HUES64 (cell line): ENCODE measurements at regions not wholly inside any gene's neighbourhood (a gene's known extent, or its start where the extent isn't known, plus 50 kb on each side); places are given as distances from the start of the nearest gene placed in this dataset.
"Not testable (repeated sequence)": the region's sequence is repeated elsewhere in the genome, so short reads cannot be mapped to it uniquely, and the experiment has no call there.

Experiments
- H3K27ac ChIP-seq: 2 replicates; pipeline ENCODE4 v1.7.0; 2013; ENCODE audit warnings: low read depth, low read length, inconsistent platforms
- H3K27me3 ChIP-seq: 2 replicates; pipeline ENCODE4 v1.6.1; 2013; ENCODE audit warnings: mild to moderate bottlenecking, low read length; ENCODE audit not compliant: insufficient read depth
- H3K36me3 ChIP-seq: 2 replicates; pipeline ENCODE4 v1.6.1; 2013; ENCODE audit warnings: mild to moderate bottlenecking, low read length; ENCODE audit not compliant: insufficient read depth
- H3K4me1 ChIP-seq: 2 replicates; pipeline ENCODE4 v1.6.1; 2013; ENCODE audit warnings: mild to moderate bottlenecking, low read length, moderate library complexity; ENCODE audit not compliant: insufficient read depth
- H3K4me3 ChIP-seq: 2 replicates; pipeline ENCODE4 v1.5.1; 2013; ENCODE audit warnings: mild to moderate bottlenecking, low read length, moderate library complexity
- H3K9ac ChIP-seq: 2 replicates; pipeline ENCODE4 v1.6.1; 2013; ENCODE audit warnings: mild to moderate bottlenecking, low read depth, low read length
- H3K9me3 ChIP-seq: 2 replicates; pipeline ENCODE4 v1.6.1; 2013; ENCODE audit warnings: low read depth, low read length; ENCODE audit not compliant: insufficient read depth
- WGBS: fragments of 150-250, 120-280 bp; methylation state at CpG from one replicate; pipeline ENCODE4 v1.1.7; 2013; ENCODE audit warnings: missing lambda C conversion rate; 5-methylcytosine and 5-hydroxymethylcytosine counted together

DNA sequence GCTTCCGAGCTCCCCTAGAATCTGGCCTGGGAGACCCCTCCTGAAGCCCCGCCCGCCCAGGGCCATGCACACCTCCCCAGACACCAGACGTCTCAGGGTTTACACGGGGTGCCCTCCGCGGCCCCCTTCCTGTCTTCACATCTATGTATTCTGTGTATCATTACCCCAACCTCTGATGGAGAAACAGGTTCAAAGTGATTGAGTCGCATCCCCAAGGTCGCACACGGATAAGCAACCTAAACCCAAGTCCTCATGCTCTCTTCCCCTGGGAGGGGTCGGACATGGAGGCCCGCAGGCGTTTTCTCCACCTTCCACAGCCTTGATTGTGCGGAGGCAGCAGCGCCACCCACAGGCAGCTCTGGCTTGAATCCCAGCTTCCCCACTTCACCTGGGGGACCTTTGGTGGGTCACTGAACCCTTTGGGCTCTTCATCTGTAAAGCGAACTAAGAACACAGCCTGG, 237.3 kb downstream of the BCL11B start:
- Histone ChIP-seq H3K4me3 (no peak overlapping the region), H3K9ac (no peak overlapping the region), H3K27me3 (no peaks in the 10 kb centered on the region), H3K27ac (no peak overlapping the region), H3K36me3 (no peaks in the 10 kb centered on the region), H3K9me3 (no peaks in the 10 kb centered on the region), H3K4me1 (peaks cover 6% of the 10 kb centered on the region)
- WGBS = 90% methylated on average over 16 of the region's 16 CpGs

DNA sequence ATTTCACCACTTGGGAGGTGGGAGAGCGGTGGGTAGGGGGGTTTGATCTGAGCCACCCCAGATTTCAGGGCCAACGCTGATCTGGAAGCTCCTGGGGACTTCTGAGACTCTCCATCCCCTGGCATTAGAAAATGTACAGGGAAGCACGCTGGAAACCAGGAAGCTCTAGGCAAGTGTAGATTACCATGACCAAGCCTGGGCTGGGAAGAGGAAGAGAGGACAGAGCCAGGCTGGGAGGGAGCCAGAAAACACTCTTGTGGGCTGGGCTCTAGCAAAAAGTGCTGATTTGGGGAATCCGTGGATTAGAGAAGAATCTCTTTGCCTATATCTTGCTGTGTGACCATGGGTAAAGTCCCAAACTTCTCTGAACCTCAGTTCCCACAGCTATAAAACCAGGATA, 236.7 kb downstream of the BCL11B start:
- WGBS = 84% methylated on average over 4 of the region's 4 CpGs
- no peaks in the 10 kb centered on the region for H3K9me3 ChIP-seq
- H3K36me3 ChIP-seq = no peaks in the 10 kb centered on the region
- H3K4me3 ChIP-seq = no peak overlapping the region
- H3K27ac ChIP-seq = no peak overlapping the region
- peaks cover 6% of the 10 kb centered on the region for H3K4me1 ChIP-seq
- H3K9ac ChIP-seq = no peak overlapping the region
- no peaks in the 10 kb centered on the region for H3K27me3 ChIP-seq

DNA sequence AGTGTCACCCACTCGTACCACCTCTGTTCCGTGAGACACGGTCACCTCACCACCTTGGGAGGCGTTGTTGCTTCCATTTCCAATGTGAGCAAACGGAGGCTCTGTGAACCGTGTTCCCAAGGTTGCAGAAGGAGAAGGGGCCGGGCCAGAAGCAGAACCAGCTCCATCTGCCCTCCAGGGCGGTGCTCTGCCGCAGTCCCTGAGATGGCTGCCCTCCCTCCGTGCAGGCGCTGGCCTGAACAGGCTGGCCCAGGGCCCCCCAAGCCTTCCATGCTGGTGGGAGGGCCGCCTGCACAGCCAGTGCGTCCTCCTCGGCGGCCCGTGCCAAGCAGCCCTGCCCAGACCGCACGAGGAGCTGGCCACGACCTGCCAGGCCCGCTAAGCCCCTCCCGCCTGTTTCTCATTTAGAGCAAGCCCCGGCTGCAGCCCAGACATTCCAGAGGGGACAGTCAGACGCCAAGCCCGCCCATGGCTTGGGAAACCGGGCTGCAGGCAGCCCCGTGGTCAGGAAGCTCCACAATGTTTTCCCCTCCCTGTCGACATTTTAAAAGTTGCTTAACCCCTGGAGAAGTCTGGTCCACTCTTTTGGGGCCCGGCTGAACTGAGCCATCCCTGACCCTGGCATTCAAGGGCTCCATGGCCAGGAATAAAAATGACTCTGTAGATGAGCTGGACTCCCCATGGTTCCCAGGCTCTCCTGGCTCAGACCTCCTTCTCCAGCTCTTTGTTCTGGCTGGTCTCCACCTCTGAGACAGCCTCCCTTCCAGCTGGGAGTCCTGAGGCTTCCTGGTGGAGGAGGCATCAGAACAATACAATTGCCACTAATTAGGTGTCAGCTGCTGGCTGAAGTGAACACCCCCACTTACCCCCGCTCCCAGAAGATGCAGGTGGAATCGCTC, 236.0 kb downstream of the BCL11B start:
- peak overlapping the region; percentile 42; the same call in 1 of the 2 replicates for H3K27ac ChIP-seq
- peaks cover 6% of the 10 kb centered on the region for H3K4me1 ChIP-seq
- no peaks in the 10 kb centered on the region for H3K27me3 ChIP-seq
- H3K36me3 ChIP-seq = no peaks in the 10 kb centered on the region
- no peak overlapping the region for H3K4me3 ChIP-seq
- H3K9me3 ChIP-seq = no peaks in the 10 kb centered on the region
- peak overlapping the region; percentile 62; the same call in 1 of the 2 replicates for H3K9ac ChIP-seq
- WGBS = 52% methylated on average over 30 of the region's 30 CpGs

DNA sequence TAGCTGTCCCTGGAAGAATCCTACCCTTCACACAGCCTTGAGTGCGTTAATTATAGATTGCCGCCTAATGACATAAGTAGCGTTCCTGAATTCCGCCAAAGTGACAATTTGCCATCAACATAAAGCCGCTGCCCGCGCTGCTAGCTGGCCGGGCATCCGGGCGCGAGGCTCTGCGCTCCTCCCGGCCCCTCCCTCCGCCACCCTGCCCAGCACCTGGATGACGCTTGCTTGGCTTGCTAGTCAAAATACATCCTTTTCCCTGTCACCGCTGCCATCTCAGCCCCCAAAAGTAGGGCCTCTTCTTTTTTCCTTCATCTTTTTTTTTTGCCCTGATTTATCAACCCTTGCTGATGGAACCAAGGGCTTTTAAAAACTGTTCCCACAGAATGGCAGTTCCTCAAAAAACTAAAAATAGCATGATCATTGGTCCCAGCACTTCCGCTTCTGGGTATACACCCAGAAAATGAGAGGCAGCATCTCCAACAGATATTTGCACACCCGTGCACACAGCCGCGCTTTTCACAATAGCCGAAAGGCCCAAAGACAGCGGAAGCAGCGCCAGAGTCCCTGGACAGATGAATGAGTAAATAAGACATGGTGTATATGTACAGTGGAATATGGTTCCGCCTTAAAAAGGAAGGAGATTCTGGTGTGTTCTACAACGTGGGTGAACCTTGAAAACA, 235.2 kb downstream of the BCL11B start:
- H3K36me3 ChIP-seq = no peaks in the 10 kb centered on the region
- 89% methylated on average over 25 of the region's 25 CpGs for WGBS
- no peak overlapping the region; the same call in 1 of the 2 replicates for H3K9ac ChIP-seq
- H3K9me3 ChIP-seq = no peaks in the 10 kb centered on the region
- H3K4me1 ChIP-seq = peaks cover 6% of the 10 kb centered on the region
- H3K27me3 ChIP-seq = no peaks in the 10 kb centered on the region
- H3K4me3 ChIP-seq = no peak overlapping the region
- no peak overlapping the region for H3K27ac ChIP-seq

DNA sequence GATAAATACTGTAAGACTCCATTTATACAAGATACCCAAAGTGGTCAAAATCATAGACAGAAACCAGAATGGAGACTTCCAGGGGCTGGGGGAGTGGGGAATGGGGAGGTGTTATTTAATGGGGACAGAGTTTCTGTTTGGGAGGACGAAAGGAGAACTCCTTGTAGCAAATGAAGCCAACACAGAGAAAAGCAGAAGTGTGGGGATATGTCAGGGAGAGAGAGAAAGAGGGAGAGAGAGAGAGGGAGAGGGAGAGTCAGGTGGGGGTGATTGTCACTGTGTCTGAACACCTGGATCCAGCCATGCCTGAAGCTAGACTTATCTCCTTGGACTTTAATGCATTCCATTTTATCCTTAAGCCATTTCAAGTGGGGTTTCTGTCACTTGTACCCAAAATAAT, 234.7 kb downstream of the BCL11B start:
- not testable (repeated sequence) for H3K9ac ChIP-seq, H3K4me3 ChIP-seq, H3K27me3 ChIP-seq, H3K4me1 ChIP-seq, H3K9me3 ChIP-seq, H3K27ac ChIP-seq, H3K36me3 ChIP-seq
- WGBS = 98% methylated on average over 1 of the region's 1 CpG

DNA sequence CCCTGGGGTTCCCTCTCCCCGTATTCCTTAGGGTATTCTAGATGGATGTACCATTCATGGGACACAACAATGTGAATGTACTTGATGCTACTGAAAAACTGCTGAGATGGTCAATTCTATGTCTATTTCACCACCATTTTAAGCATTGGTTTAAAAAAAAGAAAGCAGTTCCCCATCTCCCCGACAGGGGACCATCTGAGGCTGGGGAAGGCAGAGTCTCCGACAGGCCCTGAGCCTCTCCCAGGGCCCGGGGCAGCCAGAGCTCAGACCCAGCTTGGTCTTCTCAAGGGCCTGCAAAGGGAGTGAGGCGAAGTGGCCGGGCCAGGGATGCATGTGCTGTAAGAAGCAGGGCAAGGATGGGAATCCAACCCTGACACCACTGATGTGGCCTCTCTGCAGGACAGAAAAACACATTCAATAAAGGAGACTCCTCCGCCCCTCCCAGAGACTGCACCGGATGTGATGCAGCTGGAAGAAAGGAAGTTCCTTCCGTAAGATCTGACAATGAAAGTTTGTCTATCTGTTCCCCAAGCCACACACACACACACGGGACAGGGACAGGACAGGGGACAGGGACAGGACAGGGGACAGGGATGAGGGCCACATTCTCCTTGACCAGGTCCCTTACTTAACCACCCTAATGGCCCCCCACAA, 234.1 kb downstream of the BCL11B start:
- no peak overlapping the region for H3K9ac ChIP-seq
- H3K27me3 ChIP-seq = no peaks in the 10 kb centered on the region
- no peak overlapping the region for H3K4me3 ChIP-seq
- peaks cover 6% of the 10 kb centered on the region for H3K4me1 ChIP-seq
- 82% methylated on average over 7 of the region's 10 CpGs for WGBS
- H3K9me3 ChIP-seq = no peaks in the 10 kb centered on the region
- H3K36me3 ChIP-seq = no peaks in the 10 kb centered on the region
- no peak overlapping the region for H3K27ac ChIP-seq

DNA sequence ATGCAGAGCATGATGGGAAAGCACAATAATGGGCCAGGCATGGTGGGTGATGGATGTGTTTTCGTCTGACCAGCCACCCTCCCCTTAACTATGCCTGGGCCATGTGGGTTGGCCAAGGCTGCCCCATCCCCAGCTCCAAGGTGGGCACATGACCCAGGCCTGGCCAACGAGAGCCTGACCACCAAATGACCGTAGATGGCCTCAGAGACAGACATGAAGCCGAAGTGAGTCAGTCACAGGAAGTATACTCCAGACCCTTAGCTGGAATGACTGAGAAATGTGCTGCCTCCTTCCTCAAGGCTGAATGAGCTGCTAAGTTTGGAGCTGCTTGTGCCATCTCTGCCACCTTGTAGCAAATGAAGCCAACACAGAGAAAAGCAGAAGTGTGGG, 233.6 kb downstream of the BCL11B start:
- no peak overlapping the region for H3K4me3 ChIP-seq
- no peak overlapping the region for H3K27ac ChIP-seq
- no peak overlapping the region for H3K9ac ChIP-seq
- H3K9me3 ChIP-seq = no peaks in the 10 kb centered on the region
- H3K27me3 ChIP-seq = no peaks in the 10 kb centered on the region
- no peaks in the 10 kb centered on the region for H3K36me3 ChIP-seq
- WGBS = 94% methylated on average over 3 of the region's 4 CpGs
- peaks cover 6% of the 10 kb centered on the region for H3K4me1 ChIP-seq

DNA sequence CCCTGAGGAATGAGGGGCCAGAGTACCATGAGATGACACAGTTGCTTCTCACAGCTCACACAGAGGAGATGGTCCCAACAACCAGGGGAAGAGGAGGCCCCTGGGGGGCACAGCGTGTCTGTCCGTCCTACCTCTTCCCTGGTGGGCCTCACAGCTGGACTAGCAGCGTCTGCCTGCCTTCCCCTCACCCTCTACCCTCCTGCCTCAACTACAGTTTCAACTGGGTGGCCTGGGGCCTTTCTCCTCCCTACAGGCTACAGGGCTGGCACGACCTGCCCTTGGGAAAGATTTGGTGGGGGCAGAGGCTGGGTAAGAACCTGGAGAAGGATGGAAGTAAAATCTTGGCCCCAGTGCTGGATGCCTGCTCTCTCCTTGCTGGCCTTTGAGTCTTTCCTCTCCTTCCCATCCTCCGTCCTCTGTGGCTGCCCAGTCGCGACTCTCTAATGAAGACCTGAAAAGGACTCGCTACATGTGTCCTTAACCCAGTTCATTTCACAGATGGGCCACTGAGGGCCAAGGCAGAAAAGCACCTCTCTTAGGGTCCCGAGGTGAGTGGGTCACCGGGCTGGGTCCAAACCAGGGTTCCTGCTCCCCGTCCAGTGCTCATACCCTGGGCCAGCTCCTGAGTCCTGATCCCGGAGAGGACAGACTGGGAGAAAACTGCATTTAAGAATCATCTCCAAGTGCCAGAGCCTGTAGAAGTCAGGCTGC, 232.5 kb downstream of the BCL11B start:
- Histone ChIP-seq H3K27ac (no peak overlapping the region), H3K27me3 (no peaks in the 10 kb centered on the region), H3K9ac (no peak overlapping the region), H3K4me3 (no peak overlapping the region), H3K36me3 (no peaks in the 10 kb centered on the region), H3K9me3 (no peaks in the 10 kb centered on the region), H3K4me1 (peaks cover 6% of the 10 kb centered on the region)
- WGBS = 94% methylated on average over 12 of the region's 12 CpGs

DNA sequence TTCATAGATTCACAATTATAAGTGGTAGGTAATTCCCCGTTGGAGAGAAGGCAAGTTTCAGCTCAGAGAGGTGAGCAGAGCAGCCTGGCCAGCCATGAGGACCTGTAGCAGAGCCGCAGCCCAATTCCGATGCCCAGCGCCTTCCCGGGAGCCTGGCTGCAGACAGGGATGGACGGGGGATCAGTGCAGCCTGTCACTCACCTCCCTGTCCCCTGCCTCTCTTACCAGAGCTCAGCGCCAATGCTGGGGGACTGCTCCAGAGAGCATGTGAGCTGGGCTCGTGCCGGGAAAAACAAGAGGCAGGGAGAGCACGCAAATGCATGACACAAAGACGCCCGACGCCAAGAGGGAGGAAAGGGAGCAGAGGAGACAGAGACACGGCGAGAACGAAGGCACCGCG, 231.9 kb downstream of the BCL11B start:
- H3K27ac ChIP-seq = no peak overlapping the region
- no peaks in the 10 kb centered on the region for H3K9me3 ChIP-seq
- no peaks in the 10 kb centered on the region for H3K27me3 ChIP-seq
- peaks cover 6% of the 10 kb centered on the region for H3K4me1 ChIP-seq
- no peak overlapping the region for H3K4me3 ChIP-seq
- WGBS = 92% methylated on average over 18 of the region's 18 CpGs
- no peaks in the 10 kb centered on the region for H3K36me3 ChIP-seq
- H3K9ac ChIP-seq = no peak overlapping the region

DNA sequence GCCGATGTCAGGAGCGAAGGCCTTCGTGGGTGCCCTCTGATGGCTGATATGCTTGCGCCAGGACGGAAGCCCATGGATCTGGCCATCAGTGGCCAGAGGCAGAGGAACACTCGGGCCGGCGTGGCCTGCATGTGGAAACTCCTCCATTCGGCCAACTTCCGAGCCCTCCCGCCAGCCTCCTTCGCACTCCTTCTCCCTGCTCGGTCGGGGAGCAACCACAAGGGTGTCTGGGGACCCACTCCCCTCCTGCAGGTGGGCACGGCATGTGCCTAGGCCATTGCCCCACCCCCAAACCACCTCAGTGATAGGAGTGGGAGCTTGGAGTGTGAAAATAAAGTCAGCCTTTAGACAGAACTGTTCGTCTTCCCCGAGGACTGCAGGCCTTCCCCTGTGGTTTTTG, 231.3 kb downstream of the BCL11B start:
- WGBS = 91% methylated on average over 16 of the region's 17 CpGs
- Histone ChIP-seq H3K9ac (no peak overlapping the region), H3K4me3 (no peak overlapping the region), H3K4me1 (peaks cover 6% of the 10 kb centered on the region), H3K36me3 (no peaks in the 10 kb centered on the region), H3K27me3 (no peaks in the 10 kb centered on the region), H3K9me3 (no peaks in the 10 kb centered on the region), H3K27ac (no peak overlapping the region)
